SHP77 treated with DMSO at 0.1 percent for 48 hours (cell line): ENCODE measurements at regions not wholly inside any gene's neighbourhood (a gene's known extent, or its start where the extent isn't known, plus 50 kb on each side); places are given as distances from the start of the nearest gene placed in this dataset.
"Not testable (repeated sequence)": the region's sequence is repeated elsewhere in the genome, so short reads cannot be mapped to it uniquely, and the experiment has no call there.

Experiments
- DNase-seq: peaks from one replicate; lab custom pipeline; 2025; lab: John Stamatoyannopoulos, UW

GRCh38 chr18:65671621-65672415 lies 79.0 kb upstream of the CDH7 start:
- no peak for DNase-seq

DNA sequence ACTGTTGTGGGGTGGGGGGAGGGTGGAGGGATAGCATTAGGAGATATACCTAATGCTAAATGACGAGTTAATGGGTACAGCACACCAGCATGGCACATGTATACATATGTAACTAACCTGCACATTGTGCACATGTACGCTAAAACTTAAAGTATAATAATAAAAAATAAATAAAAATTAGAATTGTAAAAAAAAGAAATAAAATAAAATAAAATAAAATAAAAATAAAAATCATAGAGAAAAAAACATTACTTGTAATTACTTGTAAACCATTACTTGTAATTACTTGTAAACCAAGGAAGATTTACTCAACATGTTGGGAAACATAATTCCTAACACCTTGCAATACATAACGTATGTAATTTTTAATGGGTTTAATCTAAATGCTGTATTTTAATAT lies 80.7 kb upstream of the CDH7 start:
- DNase-seq, result not testable (repeated sequence)

- DNase-seq, result no peak
Measured at GRCh38 chr18:65661391-65661790, 89.4 kb upstream of the CDH7 start.

GRCh38 chr18:65659912-65660311 lies 90.9 kb upstream of the CDH7 start:
- DNase-seq, result no peak

DNA sequence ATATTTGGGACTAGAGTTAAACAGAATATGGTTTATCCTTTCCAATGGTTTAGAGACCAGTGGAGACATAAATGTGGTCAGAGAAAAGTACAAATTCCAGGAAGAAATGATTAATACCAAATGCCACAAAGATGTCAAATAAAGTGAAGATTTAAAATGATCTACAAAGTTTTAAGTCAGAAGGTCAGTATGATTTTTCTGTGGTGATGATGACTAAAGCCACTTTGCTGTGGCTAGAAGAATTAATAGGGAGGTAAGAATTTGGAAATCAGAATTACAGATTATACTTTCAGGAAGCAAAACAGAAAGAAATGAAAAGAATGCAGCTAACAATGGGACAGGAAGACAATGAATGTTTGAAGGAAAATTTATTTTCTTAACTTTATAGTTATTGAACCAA lies 91.5 kb upstream of the CDH7 start:
- DNase-seq, result no peak

DNA sequence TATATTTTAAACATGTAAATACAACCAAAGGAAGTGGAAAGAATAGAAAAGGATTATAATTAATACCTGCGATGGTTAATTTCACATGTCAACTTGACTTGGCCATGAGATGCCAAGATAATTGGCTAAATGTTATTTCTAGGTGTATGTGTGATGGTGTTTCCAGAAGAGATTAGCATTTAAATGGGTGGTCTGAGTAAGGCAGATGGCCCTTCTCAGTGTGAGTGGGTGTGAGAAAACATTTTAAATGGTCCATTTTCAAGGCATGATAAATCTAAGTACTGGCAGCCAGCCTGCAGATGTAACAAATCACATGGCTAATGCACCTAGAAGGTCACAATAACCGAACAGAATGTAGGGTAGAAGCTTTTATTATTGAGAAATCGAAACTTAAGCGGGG lies 99.6 kb upstream of the CDH7 start:
- no peak for DNase-seq

DNA sequence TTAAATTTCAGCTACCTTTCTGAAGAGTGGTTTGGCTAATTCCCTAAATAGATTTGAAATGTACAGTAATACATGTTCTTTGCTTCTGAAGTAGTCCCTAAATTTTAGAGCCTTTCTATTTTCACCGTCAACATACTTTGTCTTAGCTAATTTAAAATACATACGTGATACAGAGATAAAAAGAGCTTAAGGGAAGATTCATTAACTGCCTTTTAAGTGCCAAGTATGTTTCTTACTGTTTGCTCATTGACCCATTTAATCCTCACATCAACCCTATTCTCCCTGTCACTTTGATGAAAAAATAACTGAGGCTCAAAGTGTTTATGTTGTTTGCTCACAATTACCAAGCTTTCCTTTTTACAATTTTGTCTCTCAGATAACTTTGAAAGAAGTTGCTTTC lies 118.6 kb upstream of the CDH7 start:
- DNase-seq, result no peak

GRCh38 chr18:65631766-65632165 lies 119.0 kb upstream of the CDH7 start:
- DNase-seq, result no peak

GRCh38 chr18:65628390-65628789 lies 122.4 kb upstream of the CDH7 start:
- no peak for DNase-seq

- DNase-seq, result no peak
Measured at GRCh38 chr18:65623676-65624075, 127.1 kb upstream of the CDH7 start.

DNA sequence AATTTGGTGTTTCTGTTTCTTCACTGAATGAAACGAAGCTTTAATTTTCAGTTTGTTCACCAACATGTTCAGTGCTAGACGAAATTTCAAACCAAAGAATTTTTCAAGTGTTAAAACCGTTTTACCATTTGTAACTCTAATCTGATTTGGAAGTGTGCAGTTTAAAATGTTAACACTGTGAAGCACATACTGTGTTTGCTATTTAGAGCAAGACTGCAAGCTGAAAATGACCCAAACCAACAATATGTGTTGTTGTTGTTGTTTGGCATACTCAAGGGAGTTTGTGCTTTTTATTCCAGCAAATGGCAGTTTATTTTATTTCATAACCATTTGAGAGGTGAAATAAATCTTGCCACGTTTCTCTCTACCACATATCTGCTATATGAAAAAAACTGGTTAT lies 128.4 kb upstream of the CDH7 start:
- DNase-seq, result no peak

DNA sequence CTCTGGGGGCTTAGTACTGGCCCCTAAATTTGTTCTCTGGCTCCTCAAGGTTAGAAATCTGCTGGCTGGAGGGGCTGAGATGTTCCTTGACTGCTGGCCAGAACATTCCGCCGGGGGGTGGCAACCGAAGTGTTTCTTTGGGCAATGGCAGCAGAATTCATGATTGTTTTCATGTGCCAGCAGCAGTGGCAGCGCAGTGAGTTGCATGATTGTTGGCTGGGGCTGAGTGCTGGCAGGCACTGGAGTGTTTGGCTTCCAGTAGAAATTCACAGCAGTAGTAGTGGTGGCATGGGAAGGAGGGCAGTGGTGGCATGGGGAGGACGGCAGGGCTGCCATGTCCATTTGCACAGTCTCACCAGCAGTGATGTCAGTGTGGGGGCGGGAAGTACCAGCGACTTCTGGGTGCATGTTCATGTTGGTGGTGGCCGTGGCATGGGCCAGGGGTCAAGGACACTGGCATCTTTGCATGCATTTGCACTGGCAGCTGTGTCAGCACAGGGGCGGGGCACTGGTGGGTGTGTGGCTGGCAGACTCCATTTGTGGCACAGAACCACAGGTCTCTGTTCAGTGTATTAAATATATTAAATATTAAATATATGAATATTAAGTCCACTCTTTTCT lies 130.6 kb upstream of the CDH7 start:
- no peak for DNase-seq

DNA sequence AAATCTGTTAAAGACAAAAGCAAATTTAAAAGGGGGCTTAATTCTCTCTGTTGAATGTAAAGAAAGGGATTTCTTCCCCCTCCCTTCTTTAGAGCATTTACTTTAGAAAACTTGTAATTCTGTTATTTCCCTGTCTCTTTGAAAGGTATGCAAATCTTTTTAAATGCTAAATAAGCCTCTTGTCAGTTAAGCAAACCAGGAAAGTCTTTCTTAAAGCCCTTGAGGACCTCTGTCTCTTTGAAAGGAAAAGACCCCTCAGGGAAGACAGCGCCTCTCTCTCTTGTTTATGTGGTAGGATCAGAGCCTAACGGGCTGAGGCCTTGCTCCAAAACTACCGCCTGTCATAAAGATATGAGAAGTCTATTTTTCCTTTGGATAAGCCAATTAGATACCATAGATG lies 139.9 kb upstream of the CDH7 start:
- no peak for DNase-seq

GRCh38 chr18:65608471-65608870 lies 142.3 kb upstream of the CDH7 start:
- DNase-seq, result no peak

- no peak for DNase-seq
Measured at GRCh38 chr18:65607161-65607560, 143.7 kb upstream of the CDH7 start.

DNA sequence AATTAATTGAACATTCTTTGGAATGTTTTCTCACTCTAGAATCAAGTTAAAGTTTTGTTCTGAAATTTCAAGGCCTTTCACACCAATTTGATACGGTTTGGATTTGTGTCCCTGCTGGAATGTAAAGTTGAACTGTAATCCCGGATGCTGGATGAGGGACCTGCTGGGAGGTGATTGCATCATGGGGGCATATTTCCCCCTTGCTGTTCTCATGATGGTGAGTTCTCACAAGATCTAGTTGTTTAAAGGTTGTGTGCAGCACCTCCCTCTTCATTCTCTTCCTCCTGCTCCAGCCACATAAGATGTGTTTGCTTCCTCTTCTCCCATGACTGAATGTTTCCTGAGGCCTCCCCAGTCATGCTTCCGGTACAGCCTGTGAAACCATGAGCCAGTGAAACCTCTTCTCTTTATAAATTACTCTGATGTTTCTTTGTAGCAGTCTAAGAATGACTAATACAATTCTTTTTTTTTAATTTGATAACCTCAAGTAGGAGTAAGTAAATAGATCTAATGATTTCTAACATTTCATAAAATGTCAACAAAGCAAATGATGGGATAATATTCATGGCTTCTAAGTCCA lies 144.2 kb upstream of the CDH7 start:
- no peak for DNase-seq

DNA sequence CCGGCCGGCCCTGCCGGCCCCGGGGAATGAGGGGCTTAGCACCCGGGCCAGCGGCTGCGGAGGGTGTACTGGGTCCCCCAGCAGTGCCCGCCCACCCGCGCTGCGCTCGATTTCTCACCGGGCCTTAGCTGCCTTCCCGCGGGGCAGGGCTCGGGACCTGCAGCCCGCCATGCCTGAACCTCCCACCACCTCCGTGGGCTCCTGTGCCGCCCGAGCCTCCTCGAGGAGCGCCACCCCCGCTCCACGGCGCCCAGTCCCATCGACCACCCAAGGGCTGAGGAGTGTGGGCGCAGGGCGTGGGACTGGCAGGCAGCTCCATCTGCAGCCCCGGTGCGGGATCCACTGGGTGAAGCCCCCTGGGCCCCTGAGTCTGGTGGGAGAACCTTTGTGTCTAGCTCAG lies 145.5 kb upstream of the CDH7 start:
- DNase-seq, result not testable (repeated sequence)

GRCh38 chr18:65601775-65602174 lies 149.0 kb upstream of the CDH7 start:
- DNase-seq, result no peak

DNA sequence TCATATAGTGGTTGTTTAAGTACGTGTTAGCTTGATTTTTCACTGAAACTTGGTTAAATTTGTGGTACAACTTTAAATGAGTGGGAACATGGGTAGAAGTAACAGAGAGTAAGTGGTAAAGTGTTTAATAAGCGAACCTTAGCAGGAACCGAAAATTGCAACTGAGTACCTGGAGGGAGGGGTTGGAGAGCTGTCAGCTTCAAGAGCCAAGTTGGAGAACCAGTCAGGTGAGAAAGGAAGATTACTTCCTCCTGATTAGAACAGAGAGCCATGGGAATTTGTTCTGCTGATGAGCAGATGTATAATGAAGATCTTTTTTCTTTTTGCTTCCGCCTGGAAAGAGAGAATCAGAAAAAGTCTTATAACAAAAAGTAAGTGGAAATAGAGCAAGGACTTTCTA lies 158.4 kb upstream of the CDH7 start:
- no peak for DNase-seq

- no peak for DNase-seq
Measured at GRCh38 chr18:65587491-65587890, 163.3 kb upstream of the CDH7 start.

- DNase-seq, result not testable (repeated sequence)
Measured at GRCh38 chr18:65582094-65582493, 168.7 kb upstream of the CDH7 start.

- DNase-seq, result no peak
Measured at GRCh38 chr18:65568866-65569265, 181.9 kb upstream of the CDH7 start.

- DNase-seq, result peak; percentile 7
Measured at GRCh38 chr18:65567372-65567771, 183.4 kb upstream of the CDH7 start.

GRCh38 chr18:65548316-65548715 lies 202.5 kb upstream of the CDH7 start:
- DNase-seq, result no peak
